ENCODE measurements at regions not wholly inside any gene's neighbourhood (a gene's known extent, or its start where the extent isn't known, plus 50 kb on each side); places are given as distances from the start of the nearest gene placed in this dataset.

GRCh38 chr5:118327389-118327788 lies 661.0 kb downstream of the DTWD2 start:
- Histone ChIP-seq H3K4me1 (ENCODE audit: insufficient read depth, low read length) (no peaks in the 10 kb centered on the region), H3K4ac (ENCODE audit: low read depth, low read length) (no peak overlapping the region), H4K8ac (replicated peaks; ENCODE audit: insufficient read length, low read depth, low read length) (no peak overlapping the region), H3K23ac (ENCODE audit: insufficient read length, low read depth, low read length) (no peak overlapping the region), H3K9ac (ENCODE audit: extremely low read depth, insufficient read length, low read length) (no peak overlapping the region), H3K23me2 (ENCODE audit: insufficient read length, low read depth, low read length, poor library complexity, severe bottlenecking) (no peaks in the 10 kb centered on the region), H3K79me2 (ENCODE audit: insufficient read depth, low read length) (no peaks in the 10 kb centered on the region), H3K4me2 (ENCODE audit: insufficient read depth, insufficient read length, low read length) (no peak overlapping the region), H2BK12ac (ENCODE audit: insufficient read length, low read depth, low read length) (no peak overlapping the region), H2BK15ac (ENCODE audit: low read depth, low read length) (no peak overlapping the region), H3K14ac (ENCODE audit: insufficient read depth, low read length) (no peak overlapping the region), H3K27ac (ENCODE audit: insufficient read length, low read depth, low read length) (no peak overlapping the region), H3K56ac (ENCODE audit: insufficient read length, low read depth, low read length) (no peak overlapping the region), H2AK5ac (ENCODE audit: insufficient read length, low read length) (no peak overlapping the region), H3K79me1 (ENCODE audit: insufficient read depth, low read depth, low read length, poor library complexity, severe bottlenecking) (no peaks in the 10 kb centered on the region), H4K20me1 (ENCODE audit: control insufficient read depth, insufficient read depth, insufficient read length) (no peaks in the 10 kb centered on the region), H3K27me3 (ENCODE audit: insufficient read depth, low read length) (no peaks in the 10 kb centered on the region), H3K18ac (ENCODE audit: insufficient read length, low read depth, low read length) (no peak overlapping the region), H3T11ph (ENCODE audit: low read length) (no peak overlapping the region), H3K9me3 (ENCODE audit: control insufficient read depth, low read depth, low read length) (no peaks in the 10 kb centered on the region), H2AFZ (ENCODE audit: low read length) (no peak overlapping the region), H2BK20ac (ENCODE audit: low read depth, low read length, poor library complexity, severe bottlenecking) (no peak overlapping the region), H4K91ac (ENCODE audit: insufficient read length, low read depth, low read length) (no peak overlapping the region), H4K5ac (ENCODE audit: insufficient read length, low read depth, low read length) (no peak overlapping the region), H2BK120ac (ENCODE audit: low read depth, low read length, poor library complexity, severe bottlenecking) (no peak overlapping the region), H2BK5ac (ENCODE audit: insufficient read length, low read length) (no peak overlapping the region)
- WGBS (ENCODE audit: extremely low coverage, insufficient read length, low lambda C conversion rate), result no CpG with 5 or more reads among the region's 3 CpGs
- DNase-seq, result no peak
- peaks cover 12 to 13% of the 10 kb centered on the region in 2 experiments for H3K9me3 Mint-ChIP-seq
- peaks cover 6 to 13% of the 10 kb centered on the region in 2 experiments; a peak in 3 of 4 replicates for H3K4me1 Mint-ChIP-seq
- no peak overlapping the region for H3K27ac Mint-ChIP-seq
- TF ChIP-seq CTCF (conservative IDR thresholded peaks at IDR 0.05), result no peak
- no peaks in the 10 kb centered on the region for H3K27me3 Mint-ChIP-seq (ENCODE audit: low read depth)
- H3K4me3 Mint-ChIP-seq, result no peak overlapping the region
- H3K36me3 Mint-ChIP-seq (ENCODE audit: insufficient read depth in 1 of 3, low read depth in 3 of 3), result peaks cover 6 to 14% (median 9%) of the 10 kb centered on the region in 3 experiments
